Ovary (tissue), 7 donors: ENCODE measurements at regions not wholly inside any gene's neighbourhood (a gene's known extent, or its start where the extent isn't known, plus 50 kb on each side); places are given as distances from the start of the nearest gene placed in this dataset.

ENCODE experiments used
- DNase-seq, 5 donors: peaks; one replicate each; pipeline ENCODE4 v3.0.0-alpha.2; 2019 to 2020
- H3K27ac ChIP-seq, 2 donors: fragments of 200-600 bp; one replicate each; pipeline versions ENCODE4 v1.5.1 to v1.8.0; 2019 to 2022
- H3K27me3 ChIP-seq: fragments of 200-600 bp; one replicate; pipeline ENCODE4 v1.8.0; 2022
- H3K36me3 ChIP-seq: fragments of 200-600 bp; sonication (generic); one replicate; pipeline ENCODE4 v1.5.1; 2019
- H3K4me1 ChIP-seq: one replicate; pipeline ENCODE4 v1.8.1; 2013; ENCODE audit warnings: mild to moderate bottlenecking, moderate library complexity; ENCODE audit not compliant: insufficient read depth
- H3K4me3 ChIP-seq: fragments of 200-600 bp; sonication (generic); one replicate; pipeline ENCODE4 v1.5.1; 2017
- H3K9me3 ChIP-seq, 2 donors: fragments of 200-600 bp in 1 of 2; sonication (generic) in 1 of 2; one replicate each; pipeline versions ENCODE4 v1.5.1 to v1.8.1; 2013 to 2019; ENCODE audit warnings: mild to moderate bottlenecking in 1 of 2, moderate library complexity in 1 of 2
- EP300 ChIP-seq: sonication (generic); formaldehyde crosslinking; IDR thresholded peaks from one replicate; pipeline ENCODE4 v1.6.1; 2017; ENCODE audit warnings: antibody characterized with exemption
- POLR2A ChIP-seq: fragments of 450-650 bp; IDR thresholded peaks from one replicate; pipeline ENCODE4 v1.6.1; 2017; ENCODE audit warnings: antibody characterized with exemption, mild to moderate bottlenecking, moderate library complexity
- WGBS, 3 donors: extraction: QIAGEN DNeasy Blood & Tissue Kit in 1 of 3; methylation state at CpG; one replicate each; pipeline versions ENCODE4 v1.1.5 to v1.1.7; 2013 to 2017; 5-methylcytosine and 5-hydroxymethylcytosine counted together
- intact Hi-C, 4 donors: fragments of 100-400 bp; cut with DNase I; formaldehyde crosslinking; loops; one replicate each; pipeline versions ENCODE4 v1.11.0 to v1.15.1; 2022 to 2023
- TF ChIP-seq, protein P1 (sequence below), 3 donors: fragments of 450-650 bp in 2 of 3; fragments of 200-600 bp in 1 of 3; IDR thresholded peaks; one replicate each; pipeline versions ENCODE4 v1.5.1 to v1.8.0; 2016 to 2022; ENCODE audit warnings: antibody characterized with exemption in 3 of 3, mild to moderate bottlenecking in 1 of 3
- donor health status: DM: no; HTN: no; CAD: no; lungs with moderate emphysema.
- donor health status: DM: no; HTN: no; CAD: no.
- donor health status: Bipolar disorder and iron deficiency.
- donor health status: DM: no; HTN: no; CAD: no.
- donor health status: DM: yes; HTN: yes; CAD: no.

- Histone ChIP-seq H3K9me3 (no peaks in the 10 kb centered on the region), H3K36me3 (no peaks in the 10 kb centered on the region), H3K27me3 (no peaks in the 10 kb centered on the region), H3K4me3 (no peak overlapping the region), H3K27ac (peak overlapping the region; percentile 20 to 52), H3K4me1 (peaks cover 2% of the 10 kb centered on the region)
- no peak for DNase-seq
- intact Hi-C loops, result no loop called here
- WGBS, 3 donors, result 35 to 36% (median 35%) methylated on average over 10 of the region's 10 CpGs
- no peak for TF ChIP-seq POLR2A
- TF ChIP-seq, protein P1, sequence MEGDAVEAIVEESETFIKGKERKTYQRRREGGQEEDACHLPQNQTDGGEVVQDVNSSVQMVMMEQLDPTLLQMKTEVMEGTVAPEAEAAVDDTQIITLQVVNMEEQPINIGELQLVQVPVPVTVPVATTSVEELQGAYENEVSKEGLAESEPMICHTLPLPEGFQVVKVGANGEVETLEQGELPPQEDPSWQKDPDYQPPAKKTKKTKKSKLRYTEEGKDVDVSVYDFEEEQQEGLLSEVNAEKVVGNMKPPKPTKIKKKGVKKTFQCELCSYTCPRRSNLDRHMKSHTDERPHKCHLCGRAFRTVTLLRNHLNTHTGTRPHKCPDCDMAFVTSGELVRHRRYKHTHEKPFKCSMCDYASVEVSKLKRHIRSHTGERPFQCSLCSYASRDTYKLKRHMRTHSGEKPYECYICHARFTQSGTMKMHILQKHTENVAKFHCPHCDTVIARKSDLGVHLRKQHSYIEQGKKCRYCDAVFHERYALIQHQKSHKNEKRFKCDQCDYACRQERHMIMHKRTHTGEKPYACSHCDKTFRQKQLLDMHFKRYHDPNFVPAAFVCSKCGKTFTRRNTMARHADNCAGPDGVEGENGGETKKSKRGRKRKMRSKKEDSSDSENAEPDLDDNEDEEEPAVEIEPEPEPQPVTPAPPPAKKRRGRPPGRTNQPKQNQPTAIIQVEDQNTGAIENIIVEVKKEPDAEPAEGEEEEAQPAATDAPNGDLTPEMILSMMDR (IDR thresholded peaks at IDR 0.05), result peak in 1 of 3 donors; percentile 38
These were observed 64.0 kb upstream of the DGKG start for GRCh38 chr3:186425788-186426730.

DNA sequence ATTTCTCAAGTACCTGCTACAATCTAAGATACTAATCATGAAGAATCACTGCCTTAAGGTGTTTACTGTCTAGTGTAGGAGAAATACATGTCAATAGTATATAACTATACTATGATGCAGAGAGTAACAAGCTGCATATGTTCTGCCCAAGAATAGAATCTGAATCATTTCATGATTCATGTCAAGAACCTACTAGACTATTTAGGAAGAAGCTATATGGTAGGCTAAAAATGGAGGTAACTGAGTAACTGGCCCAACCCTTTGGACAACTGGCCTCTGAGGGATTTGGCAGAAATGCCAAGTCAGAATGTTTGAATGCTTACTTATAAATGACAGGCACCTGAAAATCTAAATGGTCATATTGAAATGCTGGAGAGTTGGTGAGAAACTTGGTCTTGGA is 59.9 kb upstream of the DGKG start:
- Histone ChIP-seq H3K36me3 (no peaks in the 10 kb centered on the region), H3K27me3 (no peaks in the 10 kb centered on the region), H3K27ac (no peak overlapping the region), H3K4me1 (peaks cover 2% of the 10 kb centered on the region), H3K9me3 (no peaks in the 10 kb centered on the region), H3K4me3 (no peak overlapping the region)
- TF ChIP-seq EP300, result no peak
- TF ChIP-seq POLR2A, result no peak
- TF ChIP-seq, protein P1 (IDR thresholded peaks at IDR 0.05), result no peak
- DNase-seq, result no peak
- intact Hi-C loops, result no loop called here

- no peak overlapping the region for H3K4me3 ChIP-seq
- no peaks in the 10 kb centered on the region for H3K36me3 ChIP-seq
- TF ChIP-seq POLR2A (no peak), EP300 (no peak)
- TF ChIP-seq, protein P1 (IDR thresholded peaks at IDR 0.05), result no peak
- DNase-seq, result no peak
- 16 to 25% (median 20%) methylated on average over 6 of the region's 6 CpGs for WGBS, 3 donors
- H3K27ac ChIP-seq, result no peak overlapping the region
- peaks cover 6% of the 10 kb centered on the region for H3K4me1 ChIP-seq
- no peaks in the 10 kb centered on the region for H3K9me3 ChIP-seq
- H3K27me3 ChIP-seq, result no peaks in the 10 kb centered on the region
- intact Hi-C loops, result no loop called here
These were observed 56.7 kb upstream of the DGKG start for GRCh38 chr3:186418671-186419145.

- WGBS, 3 donors, result 20 to 21% (median 21%) methylated on average over 2 of the region's 2 CpGs
- H3K36me3 ChIP-seq, result no peaks in the 10 kb centered on the region
- H3K9me3 ChIP-seq, result no peaks in the 10 kb centered on the region
- no peak overlapping the region for H3K27ac ChIP-seq
- peaks cover 13% of the 10 kb centered on the region for H3K4me1 ChIP-seq
- no peak for DNase-seq
- TF ChIP-seq, protein P1 (IDR thresholded peaks at IDR 0.05), result no peak
- TF ChIP-seq EP300, result no peak
- no peak for TF ChIP-seq POLR2A
- H3K27me3 ChIP-seq, result no peaks in the 10 kb centered on the region
- intact Hi-C loops, result no loop called here
- no peak overlapping the region for H3K4me3 ChIP-seq
These were observed 55.8 kb upstream of the DGKG start for GRCh38 chr3:186417791-186418190.
